ENCODE measurements at regions not wholly inside any gene's neighbourhood (a gene's known extent, or its start where the extent isn't known, plus 50 kb on each side); places are given as distances from the start of the nearest gene placed in this dataset.

DNA sequence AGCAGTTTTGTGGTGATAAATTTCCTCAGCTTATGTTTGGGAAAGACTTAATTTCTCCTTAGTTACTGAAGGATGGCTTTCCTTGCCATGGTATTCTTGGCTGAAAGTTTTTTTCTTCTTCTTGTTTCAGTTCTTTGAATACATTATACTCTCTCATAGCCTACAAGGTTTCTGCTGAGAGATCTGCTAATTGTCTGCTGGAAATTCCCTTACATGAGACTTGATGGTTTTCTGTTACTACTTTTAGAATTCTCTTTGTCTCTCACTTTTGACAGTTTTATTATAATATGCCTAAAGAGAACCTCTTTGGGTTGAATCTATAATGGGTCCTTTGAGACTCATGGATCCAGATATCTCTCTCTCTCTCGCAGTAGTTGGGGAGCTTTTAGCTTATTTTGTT is 693.6 kb downstream of the PRELID2 start:
- no peak for FAIRE-seq
- H3K9me3 ChIP-seq (ENCODE audit: control insufficient read depth, low read depth, low read length), result no peaks in the 10 kb centered on the region
- H3K4me2 ChIP-seq (ENCODE audit: control insufficient read depth, extremely low read depth, insufficient read depth, low read depth, low read length), result no peak overlapping the region

DNA sequence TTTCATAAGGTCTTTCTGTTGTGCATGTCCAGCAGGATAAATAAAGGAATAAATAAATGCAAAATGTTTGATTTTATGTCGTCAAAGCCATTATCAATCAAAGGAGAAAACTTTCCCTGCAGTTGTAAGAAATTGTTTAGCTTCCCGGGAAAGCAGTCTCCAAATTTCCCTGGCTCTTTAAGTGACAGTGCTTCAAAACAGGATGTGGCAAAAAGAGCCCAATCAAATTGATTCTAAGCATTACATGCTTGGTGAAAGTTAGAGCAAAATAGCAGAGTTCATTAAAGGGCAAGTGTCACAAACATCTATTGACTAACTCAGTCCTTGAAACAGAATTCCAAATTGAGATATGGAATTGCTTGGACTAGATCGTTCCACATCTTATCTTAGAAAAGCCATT is 704.1 kb downstream of the PRELID2 start:
- Histone ChIP-seq H3K9me1 (ENCODE audit: control insufficient read depth, extremely low read depth, insufficient read depth, low read length) (no peaks in the 10 kb centered on the region), H3K4me1 (ENCODE audit: control insufficient read depth, extremely low read depth, insufficient read depth, low read length) (no peaks in the 10 kb centered on the region), H2AFZ (ENCODE audit: control insufficient read depth, low read length) (no peak overlapping the region), H3K27ac (ENCODE audit: control insufficient read depth, insufficient read depth, low read length) (no peak overlapping the region), H3K9ac (ENCODE audit: control insufficient read depth, extremely low read depth, insufficient read depth, low read length) (no peak overlapping the region), H3K36me3 (ENCODE audit: control insufficient read depth in 2 of 2, extremely low read depth in 1 of 2, insufficient read depth in 2 of 2, low read length in 2 of 2) (no peaks in the 10 kb centered on the region), H3K4me3 (ENCODE audit: control insufficient read depth in 2 of 3, extremely low read depth in 1 of 3, insufficient read depth in 2 of 3, low read depth in 1 of 3, low read length in 3 of 3) (no peak overlapping the region), H3K9me3 (ENCODE audit: control insufficient read depth, low read depth, low read length) (no peaks in the 10 kb centered on the region), H3K27me3 (ENCODE audit: control insufficient read depth, extremely low read depth, insufficient read depth, low read length) (no peaks in the 10 kb centered on the region), H4K20me1 (ENCODE audit: control insufficient read depth, extremely low read depth, insufficient read depth, low read length) (no peaks in the 10 kb centered on the region), H3K4me2 (ENCODE audit: control insufficient read depth, extremely low read depth, insufficient read depth, low read depth, low read length) (no peak overlapping the region), H3K79me2 (ENCODE audit: control insufficient read depth, insufficient read depth, low read length) (no peaks in the 10 kb centered on the region)
- FAIRE-seq (no peak), DNase-seq (ENCODE audit: low read depth, low spot score) (no peak)
- TF ChIP-seq, protein P1, sequence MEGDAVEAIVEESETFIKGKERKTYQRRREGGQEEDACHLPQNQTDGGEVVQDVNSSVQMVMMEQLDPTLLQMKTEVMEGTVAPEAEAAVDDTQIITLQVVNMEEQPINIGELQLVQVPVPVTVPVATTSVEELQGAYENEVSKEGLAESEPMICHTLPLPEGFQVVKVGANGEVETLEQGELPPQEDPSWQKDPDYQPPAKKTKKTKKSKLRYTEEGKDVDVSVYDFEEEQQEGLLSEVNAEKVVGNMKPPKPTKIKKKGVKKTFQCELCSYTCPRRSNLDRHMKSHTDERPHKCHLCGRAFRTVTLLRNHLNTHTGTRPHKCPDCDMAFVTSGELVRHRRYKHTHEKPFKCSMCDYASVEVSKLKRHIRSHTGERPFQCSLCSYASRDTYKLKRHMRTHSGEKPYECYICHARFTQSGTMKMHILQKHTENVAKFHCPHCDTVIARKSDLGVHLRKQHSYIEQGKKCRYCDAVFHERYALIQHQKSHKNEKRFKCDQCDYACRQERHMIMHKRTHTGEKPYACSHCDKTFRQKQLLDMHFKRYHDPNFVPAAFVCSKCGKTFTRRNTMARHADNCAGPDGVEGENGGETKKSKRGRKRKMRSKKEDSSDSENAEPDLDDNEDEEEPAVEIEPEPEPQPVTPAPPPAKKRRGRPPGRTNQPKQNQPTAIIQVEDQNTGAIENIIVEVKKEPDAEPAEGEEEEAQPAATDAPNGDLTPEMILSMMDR (optimal IDR thresholded peaks at IDR 0.05 in 1 of 3, IDR thresholded peaks at IDR 0.05 in 1 of 3, conservative IDR thresholded peaks at IDR 0.05 in 1 of 3; ENCODE audit: extremely low read depth in 1 of 3, insufficient read depth in 2 of 3, low read length in 3 of 3), result no peak
- TF ChIP-seq EZH2 (IDR thresholded peaks at IDR 0.05; ENCODE audit: low read length), result no peak
- dilution Hi-C loops (cut with MboI; ENCODE audit: extremely low pct_ligation_motif_present, low sequenced_read_pairs), result no loop called here

More for the DNA sequence above, 693.6 kb downstream of the PRELID2 start:
- Histone ChIP-seq H3K4me3 (ENCODE audit: control insufficient read depth in 2 of 3, extremely low read depth in 1 of 3, insufficient read depth in 2 of 3, low read depth in 1 of 3, low read length in 3 of 3) (no peak overlapping the region), H3K27me3 (ENCODE audit: control insufficient read depth, extremely low read depth, insufficient read depth, low read length) (no peaks in the 10 kb centered on the region), H3K27ac (ENCODE audit: control insufficient read depth, insufficient read depth, low read length) (no peak overlapping the region), H3K9ac (ENCODE audit: control insufficient read depth, extremely low read depth, insufficient read depth, low read length) (no peak overlapping the region), H3K9me1 (ENCODE audit: control insufficient read depth, extremely low read depth, insufficient read depth, low read length) (no peaks in the 10 kb centered on the region), H3K4me1 (ENCODE audit: control insufficient read depth, extremely low read depth, insufficient read depth, low read length) (no peaks in the 10 kb centered on the region), H3K36me3 (ENCODE audit: control insufficient read depth in 2 of 2, extremely low read depth in 1 of 2, insufficient read depth in 2 of 2, low read length in 2 of 2) (no peaks in the 10 kb centered on the region), H4K20me1 (ENCODE audit: control insufficient read depth, extremely low read depth, insufficient read depth, low read length) (no peaks in the 10 kb centered on the region), H2AFZ (ENCODE audit: control insufficient read depth, low read length) (no peak overlapping the region), H3K79me2 (ENCODE audit: control insufficient read depth, insufficient read depth, low read length) (no peaks in the 10 kb centered on the region)
- dilution Hi-C loops (cut with MboI; ENCODE audit: extremely low pct_ligation_motif_present, low sequenced_read_pairs), result no loop called here
- no peak for DNase-seq (ENCODE audit: low read depth, low spot score)
- TF ChIP-seq, protein P1 (optimal IDR thresholded peaks at IDR 0.05 in 1 of 3, IDR thresholded peaks at IDR 0.05 in 1 of 3, conservative IDR thresholded peaks at IDR 0.05 in 1 of 3; ENCODE audit: extremely low read depth in 1 of 3, insufficient read depth in 2 of 3, low read length in 3 of 3), result no peak
- TF ChIP-seq EZH2 (IDR thresholded peaks at IDR 0.05; ENCODE audit: low read length), result no peak

All from keratinocyte (primary cell).